ENCODE measurements at regions not wholly inside any gene's neighbourhood (a gene's known extent, or its start where the extent isn't known, plus 50 kb on each side); places are given as distances from the start of the nearest gene placed in this dataset.

DNA sequence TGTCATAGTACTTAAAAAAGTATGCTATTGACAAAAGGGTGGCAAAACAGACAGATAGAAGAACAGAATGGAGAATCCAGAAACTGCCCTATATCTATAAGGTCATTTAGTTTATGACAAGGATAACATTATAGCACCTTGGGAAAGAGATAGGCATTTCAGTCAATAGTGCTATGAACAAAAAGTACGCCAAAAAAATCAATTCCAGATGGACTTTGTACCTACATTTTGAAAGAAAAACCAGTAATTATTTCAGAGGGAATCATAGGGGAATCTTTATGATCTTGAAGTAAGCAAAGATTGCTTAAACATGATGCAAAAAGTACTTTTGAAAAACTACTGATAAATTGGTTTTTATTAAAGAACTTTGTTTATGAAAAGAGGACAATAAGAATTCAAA is 59.9 kb upstream of the SETBP1 start:
- TF ChIP-seq, protein P1, sequence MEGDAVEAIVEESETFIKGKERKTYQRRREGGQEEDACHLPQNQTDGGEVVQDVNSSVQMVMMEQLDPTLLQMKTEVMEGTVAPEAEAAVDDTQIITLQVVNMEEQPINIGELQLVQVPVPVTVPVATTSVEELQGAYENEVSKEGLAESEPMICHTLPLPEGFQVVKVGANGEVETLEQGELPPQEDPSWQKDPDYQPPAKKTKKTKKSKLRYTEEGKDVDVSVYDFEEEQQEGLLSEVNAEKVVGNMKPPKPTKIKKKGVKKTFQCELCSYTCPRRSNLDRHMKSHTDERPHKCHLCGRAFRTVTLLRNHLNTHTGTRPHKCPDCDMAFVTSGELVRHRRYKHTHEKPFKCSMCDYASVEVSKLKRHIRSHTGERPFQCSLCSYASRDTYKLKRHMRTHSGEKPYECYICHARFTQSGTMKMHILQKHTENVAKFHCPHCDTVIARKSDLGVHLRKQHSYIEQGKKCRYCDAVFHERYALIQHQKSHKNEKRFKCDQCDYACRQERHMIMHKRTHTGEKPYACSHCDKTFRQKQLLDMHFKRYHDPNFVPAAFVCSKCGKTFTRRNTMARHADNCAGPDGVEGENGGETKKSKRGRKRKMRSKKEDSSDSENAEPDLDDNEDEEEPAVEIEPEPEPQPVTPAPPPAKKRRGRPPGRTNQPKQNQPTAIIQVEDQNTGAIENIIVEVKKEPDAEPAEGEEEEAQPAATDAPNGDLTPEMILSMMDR (tag by site-specific recombination; IDR thresholded peaks at IDR 0.05), result no peak
- TF ChIP-seq, protein P2, sequence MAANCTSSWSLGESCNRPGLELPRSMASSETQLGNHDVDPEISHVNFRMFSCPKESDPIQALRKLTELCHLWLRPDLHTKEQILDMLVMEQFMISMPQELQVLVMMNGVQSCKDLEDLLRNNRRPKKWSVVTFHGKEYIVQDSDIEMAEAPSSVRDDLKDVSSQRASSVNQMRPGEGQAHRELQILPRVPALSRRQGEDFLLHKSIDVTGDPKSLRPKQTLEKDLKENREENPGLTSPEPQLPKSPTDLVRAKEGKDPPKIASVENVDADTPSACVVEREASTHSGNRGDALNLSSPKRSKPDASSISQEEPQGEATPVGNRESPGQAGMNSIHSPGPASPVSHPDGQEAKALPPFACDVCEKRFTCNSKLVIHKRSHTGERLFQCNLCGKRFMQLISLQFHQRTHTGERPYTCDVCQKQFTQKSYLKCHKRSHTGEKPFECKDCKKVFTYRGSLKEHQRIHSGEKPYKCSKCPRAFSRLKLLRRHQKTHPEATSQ (tag by site-specific recombination; IDR thresholded peaks at IDR 0.05), result no peak
- TF ChIP-seq ZNF274 (IDR thresholded peaks at IDR 0.05; ENCODE audit: low read length) (no peak), ZNF274 (tag by site-specific recombination; IDR thresholded peaks at IDR 0.05; ENCODE audit: borderline replicate concordance) (no peak), ZNF670 (tag by site-specific recombination; IDR thresholded peaks at IDR 0.05; ENCODE audit: low read depth) (no peak), ZNF292 (tag by site-specific recombination; IDR thresholded peaks at IDR 0.05; ENCODE audit: borderline replicate concordance, low read depth) (no peak), ZNF768 (tag by site-specific recombination; IDR thresholded peaks at IDR 0.05) (no peak), ZSCAN30 (tag by site-specific recombination; IDR thresholded peaks at IDR 0.05) (no peak), HOXA7 (CRISPR knock-in tag; IDR thresholded peaks at IDR 0.05; ENCODE audit: borderline replicate concordance) (no peak), ZBTB21 (tag by site-specific recombination; IDR thresholded peaks at IDR 0.05) (no peak)
- TF ChIP-seq, protein P3, sequence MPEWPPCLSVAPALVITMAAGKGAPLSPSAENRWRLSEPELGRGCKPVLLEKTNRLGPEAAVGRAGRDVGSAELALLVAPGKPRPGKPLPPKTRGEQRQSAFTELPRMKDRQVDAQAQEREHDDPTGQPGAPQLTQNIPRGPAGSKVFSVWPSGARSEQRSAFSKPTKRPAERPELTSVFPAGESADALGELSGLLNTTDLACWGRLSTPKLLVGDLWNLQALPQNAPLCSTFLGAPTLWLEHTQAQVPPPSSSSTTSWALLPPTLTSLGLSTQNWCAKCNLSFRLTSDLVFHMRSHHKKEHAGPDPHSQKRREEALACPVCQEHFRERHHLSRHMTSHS (tag by site-specific recombination; IDR thresholded peaks at IDR 0.05), result no peak

Measured in HEK293 (cell line).